AG09309 (cell line): ENCODE measurements at regions not wholly inside any gene's neighbourhood (a gene's known extent, or its start where the extent isn't known, plus 50 kb on each side); places are given as distances from the start of the nearest gene placed in this dataset.

Experiments
- DNase-seq: peaks from one replicate; pipeline ENCODE4 v3.0.0-alpha.2; 2010; ENCODE audit warnings: low read depth
- H3K4me3 ChIP-seq: 2 replicates; pipeline ENCODE4 v1.5.1; 2011; ENCODE audit warnings: mild to moderate bottlenecking, low read depth, low read length, moderate library complexity; ENCODE audit not compliant: control insufficient read depth
- CTCF ChIP-seq: IDR thresholded peaks from 2 replicates; pipeline ENCODE4 v1.5.1; 2011; ENCODE audit warnings: mild to moderate bottlenecking, low read depth, low read length, inconsistent platforms; ENCODE audit not compliant: insufficient read depth, control insufficient read depth; ENCODE audit errors: missing control alignments

GRCh38 chr5:124868676-124869075, 122.2 kb upstream of the ZNF608 start:
- no peak overlapping the region for H3K4me3 ChIP-seq
- DNase-seq: no peak
- TF ChIP-seq CTCF: no peak

- no peak for DNase-seq
- TF ChIP-seq CTCF: no peak
- no peak overlapping the region for H3K4me3 ChIP-seq
These were observed 123.1 kb upstream of the ZNF608 start for GRCh38 chr5:124869426-124870033.

- no peak for TF ChIP-seq CTCF
- H3K4me3 ChIP-seq: no peak overlapping the region
- DNase-seq: no peak
These were observed 123.6 kb upstream of the ZNF608 start for GRCh38 chr5:124870070-124870469.

GRCh38 chr5:124871303-124871702, 124.9 kb upstream of the ZNF608 start:
- H3K4me3 ChIP-seq: no peak overlapping the region
- DNase-seq: peak; percentile 16
- no peak for TF ChIP-seq CTCF

GRCh38 chr5:124872086-124872485, 125.6 kb upstream of the ZNF608 start:
- no peak for DNase-seq
- no peak for TF ChIP-seq CTCF
- no peak overlapping the region for H3K4me3 ChIP-seq

GRCh38 chr5:124872615-124873014, 126.2 kb upstream of the ZNF608 start:
- H3K4me3 ChIP-seq: no peak overlapping the region
- no peak for DNase-seq
- TF ChIP-seq CTCF: no peak

GRCh38 chr5:124873188-124873587, 126.7 kb upstream of the ZNF608 start:
- DNase-seq: no peak
- no peak for TF ChIP-seq CTCF
- no peak overlapping the region for H3K4me3 ChIP-seq
